ENCODE measurements at regions not wholly inside any gene's neighbourhood (a gene's known extent, or its start where the extent isn't known, plus 50 kb on each side); places are given as distances from the start of the nearest gene placed in this dataset.

- no peak overlapping the region for H3K9ac ChIP-seq (ENCODE audit: low read depth, low read length, poor library complexity, severe bottlenecking)
These were observed 346.7 kb downstream of the CCSER2 start for GRCh38 chr10:84675060-84675459.

GRCh38 chr10:84676536-84676935 lies 348.1 kb downstream of the CCSER2 start:
- no peak overlapping the region for H3K4me2 ChIP-seq (ENCODE audit: low read depth, low read length, poor library complexity, severe bottlenecking)
- H3K9me2 ChIP-seq (replicated peaks; ENCODE audit: low read depth, low read length) = no peaks in the 10 kb centered on the region
- H3K9me3 ChIP-seq (ENCODE audit: insufficient read depth, low read depth, low read length) = no peaks in the 10 kb centered on the region
- no peak for TF ChIP-seq EZH2phosphoT487 (IDR thresholded peaks at IDR 0.05; ENCODE audit: borderline replicate concordance)
- TF ChIP-seq CTCF (conservative IDR thresholded peaks at IDR 0.05; ENCODE audit: low read length) = no peak
- no peak overlapping the region for H2AFZ ChIP-seq (ENCODE audit: low read length)
- no peaks in the 10 kb centered on the region for H3K79me2 ChIP-seq (ENCODE audit: insufficient read depth, low read length)
- H3K9ac ChIP-seq (ENCODE audit: low read depth, low read length, poor library complexity, severe bottlenecking) = no peak overlapping the region
- no peaks in the 10 kb centered on the region for H3F3A ChIP-seq (ENCODE audit: low read depth)
- no peaks in the 10 kb centered on the region for H3K27me3 ChIP-seq (ENCODE audit: insufficient read depth, low read length, poor library complexity, severe bottlenecking)
- H3K36me3 ChIP-seq (ENCODE audit: insufficient read depth, low read length) = no peaks in the 10 kb centered on the region
- no peak overlapping the region for H3K4me3 ChIP-seq (ENCODE audit: low read length, poor library complexity, severe bottlenecking)
- no peaks in the 10 kb centered on the region for H4K20me1 ChIP-seq (ENCODE audit: insufficient read depth, low read length, poor library complexity, severe bottlenecking)
- H3K4me1 ChIP-seq (ENCODE audit: insufficient read depth, low read length, poor library complexity, severe bottlenecking) = peaks cover 6% of the 10 kb centered on the region

More at GRCh38 chr10:84675060-84675459, 346.7 kb downstream of the CCSER2 start:
- H3F3A ChIP-seq (ENCODE audit: low read depth) = no peaks in the 10 kb centered on the region
- H2AFZ ChIP-seq (ENCODE audit: low read length) = no peak overlapping the region
- H3K36me3 ChIP-seq (ENCODE audit: insufficient read depth, low read length) = no peaks in the 10 kb centered on the region
- no peaks in the 10 kb centered on the region for H3K27me3 ChIP-seq (ENCODE audit: insufficient read depth, low read length, poor library complexity, severe bottlenecking)
- no peaks in the 10 kb centered on the region for H3K9me2 ChIP-seq (replicated peaks; ENCODE audit: low read depth, low read length)
- H3K9me3 ChIP-seq (ENCODE audit: insufficient read depth, low read depth, low read length) = no peaks in the 10 kb centered on the region
- H3K4me1 ChIP-seq (ENCODE audit: insufficient read depth, low read length, poor library complexity, severe bottlenecking) = peaks cover 7% of the 10 kb centered on the region
- H3K79me2 ChIP-seq (ENCODE audit: insufficient read depth, low read length) = no peaks in the 10 kb centered on the region
- H4K20me1 ChIP-seq (ENCODE audit: insufficient read depth, low read length, poor library complexity, severe bottlenecking) = no peaks in the 10 kb centered on the region
- H3K4me2 ChIP-seq (ENCODE audit: low read depth, low read length, poor library complexity, severe bottlenecking) = no peak overlapping the region
- TF ChIP-seq CTCF (conservative IDR thresholded peaks at IDR 0.05; ENCODE audit: low read length) (no peak), EZH2phosphoT487 (IDR thresholded peaks at IDR 0.05; ENCODE audit: borderline replicate concordance) (no peak)
- no peak overlapping the region for H3K4me3 ChIP-seq (ENCODE audit: low read length, poor library complexity, severe bottlenecking)

GRCh38 chr10:84681781-84682180 lies 353.4 kb downstream of the CCSER2 start:
- Histone ChIP-seq H3K4me2 (ENCODE audit: low read depth, low read length, poor library complexity, severe bottlenecking) (no peak overlapping the region), H3F3A (ENCODE audit: low read depth) (no peaks in the 10 kb centered on the region), H3K27me3 (ENCODE audit: insufficient read depth, low read length, poor library complexity, severe bottlenecking) (no peaks in the 10 kb centered on the region), H3K36me3 (ENCODE audit: insufficient read depth, low read length) (no peaks in the 10 kb centered on the region), H4K20me1 (ENCODE audit: insufficient read depth, low read length, poor library complexity, severe bottlenecking) (no peaks in the 10 kb centered on the region), H3K4me3 (ENCODE audit: low read length, poor library complexity, severe bottlenecking) (no peak overlapping the region), H3K79me2 (ENCODE audit: insufficient read depth, low read length) (no peaks in the 10 kb centered on the region), H2AFZ (ENCODE audit: low read length) (no peak overlapping the region), H3K9me3 (ENCODE audit: insufficient read depth, low read depth, low read length) (no peaks in the 10 kb centered on the region), H3K9ac (ENCODE audit: low read depth, low read length, poor library complexity, severe bottlenecking) (no peak overlapping the region), H3K9me2 (replicated peaks; ENCODE audit: low read depth, low read length) (no peaks in the 10 kb centered on the region), H3K4me1 (ENCODE audit: insufficient read depth, low read length, poor library complexity, severe bottlenecking) (no peaks in the 10 kb centered on the region)
- TF ChIP-seq EZH2phosphoT487 (IDR thresholded peaks at IDR 0.05; ENCODE audit: borderline replicate concordance) (no peak), CTCF (conservative IDR thresholded peaks at IDR 0.05; ENCODE audit: low read length) (no peak)

Data from Loucy (cell line).